IMR-90 (cell line): ENCODE measurements at regions not wholly inside any gene's neighbourhood (a gene's known extent, or its start where the extent isn't known, plus 50 kb on each side); places are given as distances from the start of the nearest gene placed in this dataset.

Experiments
- ATAC-seq: fragments of 200-7000 bp; cut with Tn5 transposase; 2 replicates; pipeline ENCODE4 v1.9.1; 2020; ENCODE audit warnings: low read depth, mild to moderate bottlenecking, moderate library complexity
- BruUV-seq: library from RNA; stranded (reverse); fragments of 400-500 nt; replicated peaks from 2 replicates; lab custom pipeline; 2021; lab: Mats Ljungman, UMichigan
- CTCF ChIA-PET: fragments of 300-600 bp; formaldehyde crosslinking; extraction: SDS; loops from one replicate; lab custom pipeline; 2021; ENCODE audit warnings: antibody characterized with exemption; lab: Yijun Ruan, JAX
- POLR2A ChIA-PET: fragments of 300-600 bp; sonication (Branson Sonifier 250); formaldehyde crosslinking; loops from one replicate; lab custom pipeline; 2022; ENCODE audit warnings: antibody characterized with exemption; ENCODE audit not compliant: unreplicated experiment; lab: Charles Lee
- DNase-seq: peaks from one replicate; pipeline ENCODE4 v3.0.0; 2013
- H2AFZ ChIP-seq: replicated peaks from 2 replicates; pipeline ENCODE3; 2013; ENCODE audit warnings: low read length, mild to moderate bottlenecking; ENCODE audit not compliant: poor library complexity
- H2AK5ac ChIP-seq: 2 replicates; pipeline ENCODE4 v1.6.1; 2013; ENCODE audit warnings: low read depth, low read length, inconsistent platforms
- H2AK9ac ChIP-seq: replicated peaks from 2 replicates; pipeline ENCODE3; 2013; ENCODE audit warnings: mild to moderate bottlenecking, low read depth, low read length, moderate library complexity; ENCODE audit not compliant: poor library complexity
- H2BK120ac ChIP-seq: 2 replicates; pipeline ENCODE4 v1.6.1; 2013; ENCODE audit warnings: low read depth, low read length, inconsistent platforms
- H2BK15ac ChIP-seq: 3 replicates; pipeline ENCODE4 v1.6.1; 2013; ENCODE audit warnings: low read depth, low read length, inconsistent platforms
- H2BK20ac ChIP-seq: 2 replicates; pipeline ENCODE4 v1.6.1; 2013; ENCODE audit warnings: low read depth, mild to moderate bottlenecking, inconsistent platforms, low read length, moderate library complexity
- H2BK5ac ChIP-seq: 2 replicates; pipeline ENCODE4 v1.6.1; 2013; ENCODE audit warnings: mild to moderate bottlenecking, low read depth, low read length, inconsistent platforms; ENCODE audit not compliant: poor library complexity, severe bottlenecking
- H3K14ac ChIP-seq: replicated peaks from 2 replicates; pipeline ENCODE4 v1.6.1; 2013; ENCODE audit warnings: low read depth, low read length, inconsistent platforms
- H3K18ac ChIP-seq: 2 replicates; pipeline ENCODE4 v1.6.1; 2013; ENCODE audit warnings: low read depth, low read length, control low read depth
- H3K23ac ChIP-seq: 2 replicates; pipeline ENCODE4 v1.6.1; 2013; ENCODE audit warnings: low read depth, low read length, inconsistent platforms
- H3K27ac ChIP-seq: 2 replicates; pipeline ENCODE4 v1.5.1; 2013; ENCODE audit warnings: mild to moderate bottlenecking, control low read depth, low read length; ENCODE audit not compliant: insufficient read depth
- H3K27me3 ChIP-seq: 2 replicates; pipeline ENCODE4 v1.6.1; 2013; ENCODE audit warnings: low read length; ENCODE audit not compliant: control insufficient read depth, insufficient read depth
- H3K36me3 ChIP-seq: 2 replicates; pipeline ENCODE4 v1.6.1; 2013; ENCODE audit warnings: low read length, mixed read lengths; ENCODE audit not compliant: control insufficient read depth, insufficient read depth
- H3K4ac ChIP-seq: 2 replicates; pipeline ENCODE4 v1.6.1; 2013; ENCODE audit warnings: low read depth, low read length, inconsistent platforms
- H3K4me1 ChIP-seq: 2 replicates; pipeline ENCODE4 v1.6.1; 2013; ENCODE audit warnings: low read length, mixed read lengths; ENCODE audit not compliant: control insufficient read depth, insufficient read depth
- H3K4me2 ChIP-seq: 2 replicates; pipeline ENCODE4 v1.6.1; 2013; ENCODE audit warnings: low read depth, mild to moderate bottlenecking, control low read depth, low read length, moderate library complexity
- H3K4me3 ChIP-seq: 2 replicates; pipeline ENCODE4 v1.5.1; 2013; ENCODE audit warnings: low read depth, mild to moderate bottlenecking, control low read depth, low read length, moderate library complexity; ENCODE audit not compliant: insufficient read depth
- H3K56ac ChIP-seq: 2 replicates; pipeline ENCODE4 v1.6.1; 2013; ENCODE audit warnings: low read length, inconsistent platforms; ENCODE audit not compliant: insufficient read depth; ENCODE audit errors: extremely low read depth
- H3K79me1 ChIP-seq, 2 experiments: 2 replicates each; pipeline ENCODE4 v1.6.1; 2013; ENCODE audit warnings: low read length in 2 of 2, inconsistent platforms in 1 of 2, low read depth in 1 of 2
- H3K9ac ChIP-seq: 2 replicates; pipeline ENCODE4 v1.6.1; 2013; ENCODE audit warnings: low read depth, low read length, control low read depth
- H3K9me1 ChIP-seq: 2 replicates; pipeline ENCODE4 v1.6.1; 2013; ENCODE audit warnings: low read length, inconsistent platforms; ENCODE audit not compliant: insufficient read depth
- H3K9me3 ChIP-seq: 2 replicates; pipeline ENCODE4 v1.6.1; 2013; ENCODE audit warnings: low read length; ENCODE audit not compliant: control insufficient read depth, insufficient read depth
- H4K20me1 ChIP-seq: 2 replicates; pipeline ENCODE4 v1.6.1; 2013; ENCODE audit warnings: low read length, inconsistent platforms; ENCODE audit not compliant: insufficient read depth
- H4K5ac ChIP-seq: 2 replicates; pipeline ENCODE4 v1.6.1; 2013; ENCODE audit warnings: mild to moderate bottlenecking, low read depth, low read length, control low read depth
- H4K8ac ChIP-seq, 2 experiments: 2 replicates each; pipeline ENCODE4 v1.6.1; 2013; ENCODE audit warnings: low read depth in 2 of 2, low read length in 2 of 2, control low read depth in 1 of 2, inconsistent platforms in 1 of 2
- H4K91ac ChIP-seq: 2 replicates; pipeline ENCODE4 v1.6.1; 2013; ENCODE audit warnings: low read depth, low read length, inconsistent platforms; ENCODE audit not compliant: insufficient read depth
- CEBPB ChIP-seq: IDR thresholded peaks from 2 replicates; pipeline ENCODE4 v1.6.1; 2012; ENCODE audit warnings: low read depth, low read length, improper control_type of control experiment
- ELK1 ChIP-seq: fragments of 150-350 bp; IDR thresholded peaks from 2 replicates; pipeline ENCODE4 v1.6.1; 2016; ENCODE audit warnings: low read depth, mild to moderate bottlenecking, low read length, moderate library complexity, borderline replicate concordance
- RAD21 ChIP-seq: IDR thresholded peaks from 2 replicates; pipeline ENCODE4 v1.6.1; 2012; ENCODE audit warnings: low read length, improper control_type of control experiment
- dilution Hi-C: fragments of 300-500 bp; cut with HindIII; formaldehyde crosslinking; loops from one replicate; pipeline ENCODE4 v1.14.3; 2018; ENCODE audit warnings: low sequenced_read_pairs; ENCODE audit not compliant: unreplicated experiment
- in situ Hi-C: fragments of 300-500 bp; cut with MboI; formaldehyde crosslinking; loops from 3 replicates; pipeline ENCODE4 v1.14.3; 2019; ENCODE audit warnings: low sequenced_read_pairs, inconsistent platforms, mixed read lengths
- intact Hi-C: fragments of 100-400 bp; cut with micrococcal nuclease; formaldehyde crosslinking; loops from 2 replicates; pipeline ENCODE4 v1.10.0; 2022

DNA sequence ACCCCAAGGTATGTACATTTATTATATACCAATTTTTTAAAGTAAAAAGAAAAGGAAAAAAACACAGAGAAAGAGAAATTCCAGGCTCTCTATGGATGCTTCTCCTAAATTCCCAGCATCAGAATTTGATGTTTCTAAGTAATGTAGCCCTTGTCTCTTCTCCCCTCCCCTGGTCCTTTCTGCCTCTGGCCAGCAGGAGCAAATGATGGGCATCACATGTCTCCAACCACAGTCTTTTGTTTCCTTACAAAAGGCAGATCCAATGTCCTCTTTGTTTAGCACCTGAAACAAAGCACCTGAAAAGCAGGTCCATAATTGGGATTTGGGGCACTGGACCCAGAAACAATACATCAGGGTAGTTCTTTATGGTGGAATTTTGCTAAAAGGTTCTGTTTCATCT lies 50.4 kb upstream of the APC start:
- TF ChIP-seq CEBPB (no peak), ELK1 (no peak), RAD21 (no peak)
- no TSS peak for BruUV-seq

More for the DNA sequence above, 50.4 kb upstream of the APC start:
- Histone ChIP-seq H3K4me2 (no peak overlapping the region), H4K8ac (no peak overlapping the region), H3K23ac (no peak overlapping the region), H3K14ac (no peak overlapping the region), H2BK20ac (no peak overlapping the region), H2BK15ac (no peak overlapping the region), H4K5ac (no peak overlapping the region), H2AK9ac (no peak overlapping the region), H3K4me3 (no peak overlapping the region), H2BK5ac (no peak overlapping the region), H3K36me3 (no peaks in the 10 kb centered on the region), H3K4me1 (no peaks in the 10 kb centered on the region), H4K20me1 (no peaks in the 10 kb centered on the region), H2AFZ (no peak overlapping the region), H3K4ac (no peak overlapping the region), H3K9me1 (no peaks in the 10 kb centered on the region), H3K18ac (no peak overlapping the region), H4K91ac (no peak overlapping the region), H2AK5ac (no peak overlapping the region), H3K9ac (no peak overlapping the region), H3K27ac (no peak overlapping the region), H3K9me3 (no peaks in the 10 kb centered on the region), H3K56ac (no peak overlapping the region), H2BK120ac (no peak overlapping the region), H3K79me1 (no peaks in the 10 kb centered on the region), H3K27me3 (peaks cover 2% of the 10 kb centered on the region; the same call in 1 of the 2 replicates)
- no peak for DNase-seq
- ChIA-PET POLR2A (no interaction called here), CTCF (no interaction called here)
- dilution Hi-C loops, result no loop called here
- in situ Hi-C loops, result no loop called here
- intact Hi-C loops, result no loop called here
- ATAC-seq, result no peak
